Heart right ventricle (tissue), 16 donors: ENCODE measurements at regions not wholly inside any gene's neighbourhood (a gene's known extent, or its start where the extent isn't known, plus 50 kb on each side); places are given as distances from the start of the nearest gene placed in this dataset.
"Not testable (repeated sequence)": the region's sequence is repeated elsewhere in the genome, so short reads cannot be mapped to it uniquely, and the experiment has no call there.

ENCODE experiments used
- ATAC-seq, 8 donors: fragments of 200-7000 bp; cut with Tn5 transposase; one replicate each; pipeline ENCODE4 v1.9.1; 2020; ENCODE audit warnings: mild to moderate bottlenecking in 8 of 8, moderate library complexity in 8 of 8, moderate number of reproducible peaks in 1 of 8
- DNase-seq, 2 donors: peaks; one replicate each; pipeline ENCODE4 v3.0.0-alpha.2; 2020
- H3K27ac ChIP-seq, 10 donors: fragments of 200-600 bp; sonication (generic) in 2 of 10; one replicate each; pipeline versions ENCODE4 v1.5.0 to v1.8.0; 2020 to 2022; ENCODE audit warnings: mild to moderate bottlenecking in 3 of 10
- H3K27me3 ChIP-seq, 7 donors: fragments of 200-600 bp; one replicate each; pipeline ENCODE4 v1.8.0; 2021 to 2022; ENCODE audit warnings: mild to moderate bottlenecking in 2 of 7
- H3K36me3 ChIP-seq, 9 donors: fragments of 200-600 bp; sonication (generic) in 1 of 9; one replicate each; pipeline versions ENCODE4 v1.5.0 to v1.8.0; 2020 to 2022; ENCODE audit warnings: mild to moderate bottlenecking in 2 of 9
- H3K4me1 ChIP-seq, 9 donors: fragments of 200-600 bp; sonication (generic) in 1 of 9; one replicate each; pipeline versions ENCODE4 v1.5.0 to v1.8.0; 2020 to 2022; ENCODE audit warnings: mild to moderate bottlenecking in 4 of 9
- H3K4me3 ChIP-seq, 10 donors: fragments of 200-600 bp; sonication (generic) in 2 of 10; one replicate each; pipeline versions ENCODE4 v1.5.0 to v1.8.0; 2020 to 2022; ENCODE audit warnings: mild to moderate bottlenecking in 7 of 10, moderate library complexity in 2 of 10
- H3K9me3 ChIP-seq, 11 donors: fragments of 200-600 bp in 10 of 11; sonication (generic) in 2 of 11; one replicate each; pipeline versions ENCODE4 v1.5.0 to v1.8.0; 2013 to 2022; ENCODE audit warnings: mild to moderate bottlenecking in 2 of 11, control low read depth in 1 of 11, moderate library complexity in 1 of 11
- WGBS, 2 donors: extraction: QIAGEN DNeasy Blood & Tissue Kit; methylation state at CpG; one replicate each; pipeline ENCODE4 v1.1.7; 2013; ENCODE audit warnings: inconsistent platforms in 1 of 2; 5-methylcytosine and 5-hydroxymethylcytosine counted together
- intact Hi-C, 10 donors: fragments of 100-400 bp; cut with DNase I; formaldehyde crosslinking; loops; one replicate each; pipeline versions ENCODE4 v1.11.1 to v1.14.2; 2022
- TF ChIP-seq, protein P1 (sequence below), 9 donors: fragments of 200-600 bp; sonication (generic) in 2 of 9; IDR thresholded peaks; one replicate each; pipeline versions ENCODE4 v1.5.0 to v1.8.0; 2021 to 2022; ENCODE audit warnings: antibody characterized with exemption in 9 of 9, mild to moderate bottlenecking in 5 of 9, moderate library complexity in 1 of 9
- donor health status: Arrhythmogenic right ventricular cardiomyopathy.
- donor health status: ischemic (EF 13 %, LVEDD 7.1; RV severe dilation, severe dysfunction).
- donor health status: healthy with polysubstance abuse.
- donor health status: DM: no; HTN: yes; CAD: no.
- donor health status: DM: no; HTN: no; CAD: no.
- donor health status: ischemic (EF 25% LVEDD 6.9; RV normal size, moderate dysfunction).
- donor health status: ischemic (EF 25% LVEDD 5.7; RV mildly dilated, moderate dysfunction).
- donor health status: healthy.
- donor health status: DM: yes; HTN: yes; CAD: no.
- donor health status: Ischemic cardiomyopathy.
- donor health status: ischemic (EF 35%, LVEDD 5.7; RV mildly dilated, moderate dysfunction).
- donor health status: nonischemic (EF 11% LVEDD 7.7; RV severe dilation, severe dysfunction).
- donor health status: DM: yes; HTN: yes; CAD: no.
- donor health status: PGD.
- donor health status: ischemic (EF 29% LVEDD 5.4; RV normal size, mild dysfunction).
- donor health status: nonischemic (EF 23%, LVEDD 6.1; RV moderate dilation, normal function).

- no peak for DNase-seq
- ATAC-seq = no peak
- WGBS, 2 donors = 8 to 10% methylated on average over 3 of the region's 3 CpGs
Observed at GRCh38 chr3:137709011-137709601, 55.0 kb upstream of the SOX14 start.

DNA sequence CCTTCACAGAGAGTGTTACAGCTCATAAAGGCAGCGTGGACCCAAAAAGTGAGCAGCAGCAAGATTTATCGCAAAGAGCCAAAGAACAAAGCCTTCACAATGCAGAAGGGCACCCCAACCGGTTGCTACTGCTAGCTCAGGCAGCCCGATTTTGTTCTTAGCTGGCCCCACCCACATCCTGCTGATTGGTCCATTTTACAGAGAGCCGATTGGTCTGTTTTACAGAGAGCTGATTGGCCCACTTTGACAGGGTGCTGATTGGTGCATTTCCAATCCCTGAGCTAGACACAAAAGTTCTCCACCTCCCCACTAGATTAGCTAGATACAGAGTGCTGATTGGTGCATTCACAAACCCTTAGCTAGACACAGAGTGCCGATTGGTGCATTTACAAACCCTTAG is 50.1 kb upstream of the SOX14 start:
- DNase-seq, intact Hi-C loops, H3K4me3 ChIP-seq, H3K27me3 ChIP-seq, H3K27ac ChIP-seq, H3K4me1 ChIP-seq, H3K36me3 ChIP-seq, ATAC-seq: not testable (repeated sequence)
- 86 to 87% methylated on average over 6 of the region's 6 CpGs for WGBS, 2 donors
- peaks cover 0 to 23% (median 8%) of the 10 kb centered on the region in 11 donors for H3K9me3 ChIP-seq

More at GRCh38 chr3:137709011-137709601, 55.0 kb upstream of the SOX14 start:
- Histone ChIP-seq H3K4me1 (no peaks in the 10 kb centered on the region), H3K36me3 (no peaks in the 10 kb centered on the region), H3K9me3 (peaks cover 0 to 5% (median 1%) of the 10 kb centered on the region in 11 donors), H3K27ac (no peak overlapping the region), H3K4me3 (no peak overlapping the region), H3K27me3 (peaks cover 0 to 19% (median 5%) of the 10 kb centered on the region in 7 donors)
- TF ChIP-seq, protein P1, sequence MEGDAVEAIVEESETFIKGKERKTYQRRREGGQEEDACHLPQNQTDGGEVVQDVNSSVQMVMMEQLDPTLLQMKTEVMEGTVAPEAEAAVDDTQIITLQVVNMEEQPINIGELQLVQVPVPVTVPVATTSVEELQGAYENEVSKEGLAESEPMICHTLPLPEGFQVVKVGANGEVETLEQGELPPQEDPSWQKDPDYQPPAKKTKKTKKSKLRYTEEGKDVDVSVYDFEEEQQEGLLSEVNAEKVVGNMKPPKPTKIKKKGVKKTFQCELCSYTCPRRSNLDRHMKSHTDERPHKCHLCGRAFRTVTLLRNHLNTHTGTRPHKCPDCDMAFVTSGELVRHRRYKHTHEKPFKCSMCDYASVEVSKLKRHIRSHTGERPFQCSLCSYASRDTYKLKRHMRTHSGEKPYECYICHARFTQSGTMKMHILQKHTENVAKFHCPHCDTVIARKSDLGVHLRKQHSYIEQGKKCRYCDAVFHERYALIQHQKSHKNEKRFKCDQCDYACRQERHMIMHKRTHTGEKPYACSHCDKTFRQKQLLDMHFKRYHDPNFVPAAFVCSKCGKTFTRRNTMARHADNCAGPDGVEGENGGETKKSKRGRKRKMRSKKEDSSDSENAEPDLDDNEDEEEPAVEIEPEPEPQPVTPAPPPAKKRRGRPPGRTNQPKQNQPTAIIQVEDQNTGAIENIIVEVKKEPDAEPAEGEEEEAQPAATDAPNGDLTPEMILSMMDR (IDR thresholded peaks at IDR 0.05) = peak in 7 of 9 donors; percentile 20 to 38 (median 29)
- intact Hi-C loops = no loop called here
